NCI-H2029 treated with DMSO at 0.1 percent for 48 hours (cell line): ENCODE measurements at regions not wholly inside any gene's neighbourhood (a gene's known extent, or its start where the extent isn't known, plus 50 kb on each side); places are given as distances from the start of the nearest gene placed in this dataset.

Experiments
- DNase-seq: peaks from one replicate; lab custom pipeline; 2025; lab: John Stamatoyannopoulos, UW

DNA sequence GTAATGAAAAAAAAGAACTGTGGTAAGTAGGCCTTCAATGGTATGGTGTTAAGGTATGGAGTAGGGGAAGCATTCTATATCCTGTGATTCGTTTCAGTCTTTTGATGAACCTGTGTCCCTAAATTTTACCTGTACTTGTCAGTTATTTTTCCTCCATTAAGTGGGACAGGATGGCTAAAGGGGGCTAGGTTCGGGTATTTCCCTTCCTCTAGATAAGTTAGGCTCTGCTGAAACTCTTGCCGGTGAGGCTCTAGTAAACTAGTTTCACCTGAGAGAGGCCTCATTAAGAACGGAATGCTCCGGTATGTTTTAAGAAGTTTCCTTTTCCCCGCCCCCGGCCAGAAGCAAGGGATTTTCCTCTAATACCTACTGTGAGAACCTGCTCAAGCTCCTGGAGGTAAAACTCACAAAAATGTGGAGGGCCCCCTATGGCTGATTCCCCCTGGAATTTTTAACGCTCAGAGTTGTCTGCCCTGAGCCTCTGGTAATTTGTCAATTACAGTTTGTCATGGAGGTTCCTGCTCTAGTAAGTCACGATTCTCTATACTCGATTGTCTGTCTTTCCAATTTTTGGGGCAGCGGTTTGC is 87.7 kb downstream of the MACIR start:
- DNase-seq, result no peak

DNA sequence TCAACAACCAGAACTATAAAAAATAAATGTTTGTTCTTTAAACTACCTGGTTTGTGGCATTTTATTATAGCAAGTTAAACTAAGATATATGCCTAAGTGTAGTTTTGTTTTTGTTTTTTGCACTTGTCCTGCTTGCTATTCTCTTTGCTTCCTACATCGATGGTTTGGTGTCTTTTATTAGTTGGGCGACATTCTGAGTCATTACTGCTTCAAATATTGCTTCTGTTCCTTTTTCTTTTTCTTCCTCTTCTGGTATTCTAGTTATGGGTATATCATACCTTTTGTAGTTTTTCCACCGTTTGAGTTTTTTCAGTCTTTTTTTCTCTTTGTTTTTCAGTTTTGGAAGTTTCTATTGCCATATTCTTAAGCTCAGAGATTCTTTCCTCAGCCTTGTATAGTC is 86.9 kb downstream of the MACIR start:
- no peak for DNase-seq

DNA sequence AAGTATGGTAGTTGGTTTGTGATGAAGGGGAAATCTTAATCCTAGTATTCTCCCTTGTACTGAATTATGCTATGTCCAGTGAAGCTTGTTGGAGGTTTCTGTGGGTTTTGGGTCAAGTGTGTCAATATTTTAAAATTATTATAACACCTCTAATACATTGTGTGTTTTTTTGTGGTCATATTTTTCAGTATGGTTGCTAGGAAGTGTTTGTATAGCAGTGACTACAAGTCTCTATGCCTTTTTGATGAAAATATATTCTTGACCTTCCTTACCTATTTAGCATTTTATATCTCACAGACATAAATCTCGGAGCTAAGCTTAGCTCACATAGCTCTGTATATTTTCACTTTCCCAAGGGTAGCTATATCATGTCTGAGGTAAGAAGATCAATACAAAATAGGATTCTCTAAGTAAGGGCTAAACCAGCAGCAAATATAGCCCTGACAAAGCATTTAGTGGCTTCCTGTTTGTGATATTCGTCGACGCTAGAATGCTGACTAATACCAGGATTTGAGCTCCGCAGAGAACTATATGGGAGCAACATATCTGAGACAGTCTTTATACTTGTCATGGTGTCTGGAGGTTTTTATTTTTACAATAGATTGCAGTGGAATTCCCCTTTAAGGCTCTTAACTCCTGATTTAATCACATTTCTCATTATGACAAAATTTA is 82.3 kb downstream of the MACIR start:
- DNase-seq, result no peak

DNA sequence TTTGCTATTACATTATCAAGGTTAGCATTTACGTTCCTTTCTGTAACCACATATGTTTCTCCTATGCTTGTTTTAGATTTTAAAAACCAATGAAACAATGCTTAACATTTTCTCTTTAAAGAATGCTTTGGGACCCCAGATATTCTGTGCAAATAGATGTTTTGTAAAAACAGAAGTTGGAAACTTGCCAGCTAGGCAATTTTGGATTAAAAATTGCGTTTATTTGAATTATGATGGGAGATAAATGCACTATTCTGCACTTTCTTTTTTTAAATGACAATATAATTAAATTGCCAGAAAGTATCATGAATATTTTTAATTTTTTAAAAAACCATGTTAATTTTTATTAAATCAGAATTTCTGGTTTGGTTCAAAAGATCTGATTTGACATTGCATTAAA is 81.6 kb downstream of the MACIR start:
- DNase-seq, result no peak

DNA sequence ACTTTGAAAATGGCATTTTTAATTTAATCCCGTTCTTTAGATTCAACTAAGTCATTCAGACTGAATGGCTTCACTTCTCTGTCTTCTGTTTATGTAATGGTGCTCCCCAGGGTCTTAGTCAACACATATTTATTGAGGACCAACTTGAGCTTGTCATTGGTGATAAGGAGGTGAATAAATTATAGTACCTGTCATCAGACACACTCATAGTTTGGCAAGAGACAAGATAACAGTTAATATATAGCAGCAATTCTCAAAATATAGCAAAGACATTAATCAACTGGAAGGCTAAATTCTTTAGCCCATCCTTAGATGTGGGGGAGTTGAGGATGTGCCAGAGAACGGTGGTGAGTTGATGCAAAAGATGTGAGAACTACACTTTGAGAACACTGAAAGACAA is 78.4 kb downstream of the MACIR start:
- DNase-seq, result no peak

DNA sequence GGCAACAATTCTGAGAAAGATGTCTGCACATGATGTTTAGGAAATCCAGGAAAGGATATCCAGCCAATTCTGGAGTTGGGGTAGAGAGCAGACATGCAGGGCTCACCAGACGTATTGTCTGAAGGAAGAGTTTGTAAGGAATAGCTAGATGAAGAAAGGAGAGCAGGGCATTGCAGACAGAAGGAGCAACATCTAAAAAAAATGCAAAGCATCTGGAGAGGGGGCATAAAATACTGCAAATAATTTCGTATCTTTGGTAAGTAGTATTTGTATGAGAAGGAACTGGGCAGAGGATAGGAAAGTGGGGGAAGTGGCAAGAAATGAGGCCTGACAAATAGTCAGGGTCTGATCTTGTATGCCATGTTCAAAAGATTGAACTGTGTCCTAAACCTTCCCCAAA is 74.8 kb downstream of the MACIR start:
- DNase-seq, result no peak

DNA sequence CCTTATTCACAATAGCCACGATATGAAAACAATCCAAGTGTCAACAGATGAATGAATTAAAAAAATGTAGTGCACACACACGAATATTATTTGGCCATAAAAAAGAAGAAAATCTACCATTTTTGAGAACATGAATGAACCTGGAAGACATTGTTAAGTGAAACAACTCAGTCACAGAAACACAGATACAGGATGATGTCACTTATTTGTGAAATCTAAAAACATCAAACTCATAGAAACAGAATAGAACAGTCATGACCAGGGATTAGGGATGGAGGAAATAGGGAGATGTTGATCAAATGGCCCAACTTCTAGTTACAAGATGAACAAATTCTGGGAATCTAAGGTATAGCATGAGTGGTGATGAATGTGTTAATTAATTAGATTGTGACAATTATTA is 72.3 kb downstream of the MACIR start:
- DNase-seq, result no peak
